K562 (cell line): ENCODE measurements at regions not wholly inside any gene's neighbourhood (a gene's known extent, or its start where the extent isn't known, plus 50 kb on each side); places are given as distances from the start of the nearest gene placed in this dataset.

ENCODE experiments used
- ATAC-seq: fragments of 200-7000 bp; cut with Tn5 transposase; 3 replicates; pipeline ENCODE4 v1.9.1; 2020; ENCODE audit warnings: moderate library complexity
- BruUV-seq: library from RNA; stranded (reverse); fragments of 400-500 nt; replicated peaks from 2 replicates; lab custom pipeline; 2021; lab: Mats Ljungman, UMichigan
- CTCF ChIA-PET: fragments of 300-600 bp; formaldehyde crosslinking; extraction: SDS; loops from one replicate; lab custom pipeline; 2021; ENCODE audit warnings: low intra/inter-chr PET ratio; lab: Yijun Ruan, JAX
- POLR2A ChIA-PET: fragments of 300-600, 350-650 bp; sonication (Branson Sonifier 250); formaldehyde crosslinking; extraction: SDS; loops from one replicate; lab custom pipeline; 2021; ENCODE audit warnings: antibody characterized with exemption, inconsistent platforms; lab: Yijun Ruan, JAX
- DNase-seq, 4 experiments: peaks; one replicate each; pipeline versions ENCODE4 v3.0.0 to v3.0.0-alpha.2; 2011 to 2018; ENCODE audit warnings: low spot score in 3 of 4, mixed read lengths in 3 of 4; ENCODE audit errors: extremely low read depth in 1 of 4
- FAIRE-seq: peaks from 2 replicates; lab custom pipeline; 2011; peaks lifted over from hg19 to GRCh38; lab: Jason Lieb, UNC
- H2AFZ ChIP-seq: 2 replicates; pipeline ENCODE4 v1.6.0; 2011; ENCODE audit warnings: low read depth, low read length, control low read depth, inconsistent platforms
- H3K27ac ChIP-seq: fragments of 200-600 bp; 3 replicates; pipeline ENCODE4 v1.8.0; 2011; ENCODE audit warnings: low read depth, mild to moderate bottlenecking, control low read depth, inconsistent platforms, low read length, moderate library complexity, mixed read lengths; ENCODE audit errors: extremely low read depth
- H3K27me3 ChIP-seq, 2 experiments: fragments of 300-600 bp in 1 of 2; 2 replicates in 1 of 2; 3 replicates in 1 of 2; pipeline versions ENCODE4 v1.6.0 to v1.8.0; 2011; ENCODE audit warnings: inconsistent platforms in 2 of 2, low read length in 2 of 2, mild to moderate bottlenecking in 1 of 2, mixed read lengths in 1 of 2, moderate library complexity in 1 of 2; ENCODE audit not compliant: control insufficient read depth in 2 of 2, insufficient read depth in 2 of 2
- H3K36me3 ChIP-seq: fragments of 300-600 bp; 3 replicates; pipeline ENCODE4 v1.8.0; 2011; ENCODE audit warnings: mild to moderate bottlenecking, low read length, inconsistent platforms; ENCODE audit not compliant: control insufficient read depth, insufficient read depth
- H3K4me1 ChIP-seq, 2 experiments: fragments of 200-600 bp in 1 of 2; replicated peaks in 1 of 2; 2 replicates in 1 of 2; 3 replicates in 1 of 2; pipeline versions ENCODE4 v1.5.1 to v1.8.0; 2011; ENCODE audit warnings: inconsistent platforms in 2 of 2, low read length in 2 of 2, mild to moderate bottlenecking in 1 of 2, mixed read lengths in 1 of 2, moderate library complexity in 1 of 2; ENCODE audit not compliant: control insufficient read depth in 2 of 2, insufficient read depth in 2 of 2
- H3K4me2 ChIP-seq: 2 replicates; pipeline ENCODE4 v1.6.1; 2011; ENCODE audit warnings: low read length, control low read depth, inconsistent platforms, mixed read lengths; ENCODE audit not compliant: insufficient read depth
- H3K4me3 ChIP-seq: fragments of 200-600 bp; sonication (generic), shearing (Covaris generic); 2 replicates; pipeline ENCODE4 v1.5.1; 2016; ENCODE audit warnings: control low read depth, inconsistent platforms
- H3K79me2 ChIP-seq: fragments of 200-600 bp; 3 replicates; pipeline ENCODE4 v1.8.0; 2011; ENCODE audit warnings: low read length, inconsistent platforms; ENCODE audit not compliant: control insufficient read depth, insufficient read depth
- H3K9ac ChIP-seq, 2 experiments: 2 replicates each; pipeline versions ENCODE4 v1.6.0 to v1.6.1; 2011; ENCODE audit warnings: low read depth in 2 of 2, low read length in 2 of 2, control low read depth in 1 of 2, inconsistent platforms in 1 of 2, mild to moderate bottlenecking in 1 of 2, mixed read lengths in 1 of 2; ENCODE audit not compliant: insufficient read depth in 1 of 2
- H3K9me1 ChIP-seq: one replicate; pipeline ENCODE4 v1.6.0; 2011; ENCODE audit warnings: inconsistent platforms, mild to moderate bottlenecking, low read length, moderate library complexity; ENCODE audit not compliant: control insufficient read depth, insufficient read depth
- H3K9me3 ChIP-seq: replicated peaks from 2 replicates; pipeline ENCODE4 v1.5.1; 2011; ENCODE audit warnings: low read depth, low read length, inconsistent platforms; ENCODE audit not compliant: control insufficient read depth, insufficient read depth
- H4K20me1 ChIP-seq: replicated peaks from 2 replicates; pipeline ENCODE4 v1.6.1; 2011; ENCODE audit warnings: low read length, inconsistent platforms, mixed read lengths; ENCODE audit not compliant: control insufficient read depth, insufficient read depth
- CHAMP1 ChIP-seq: fragments of 450-650 bp; IDR thresholded peaks from 2 replicates; pipeline ENCODE4 v1.6.1; 2016; ENCODE audit warnings: mild to moderate bottlenecking
- XRCC5 ChIP-seq: fragments of 200-400 bp; formaldehyde crosslinking; IDR thresholded peaks from 2 replicates; pipeline ENCODE4 v1.6.1; 2017; ENCODE audit warnings: low read depth, mild to moderate bottlenecking, low read length
- ZBTB17 ChIP-seq: fragments of 450-650 bp; formaldehyde crosslinking; IDR thresholded peaks from 2 replicates; pipeline ENCODE4 v1.4.0; 2020; ENCODE audit warnings: mild to moderate bottlenecking
- ZNF23 ChIP-seq: fragments of 250-450 bp; sonication (Bioruptor Pico); IDR thresholded peaks from 2 replicates; pipeline ENCODE4 v1.4.0; 2020; ENCODE audit warnings: mild to moderate bottlenecking
- WGBS: fragments of 100-300 bp; shearing (Covaris generic); methylation state at CpG from one replicate; pipeline ENCODE4 v1.1.6; 2016; ENCODE audit warnings: low coverage, mixed read lengths; ENCODE audit not compliant: insufficient coverage; ENCODE audit errors: missing lambda C conversion rate; 5-methylcytosine and 5-hydroxymethylcytosine counted together
- in situ Hi-C: fragments of 300-500 bp; cut with MboI; formaldehyde crosslinking; loops from 4 replicates; pipeline ENCODE4 v1.15.0; 2018; ENCODE audit warnings: inconsistent platforms, mixed read lengths
- intact Hi-C: fragments of 100-400 bp; cut with micrococcal nuclease; formaldehyde crosslinking; loops from 2 replicates; pipeline ENCODE4 v1.14.2; 2022

- CTCF ChIA-PET = no interaction called here
- no TSS peak for BruUV-seq
- POLR2A ChIA-PET = no interaction called here
Measured at GRCh38 chr6:91171754-91172462, 585.0 kb upstream of the MAP3K7 start.

More at GRCh38 chr6:91171754-91172462, 585.0 kb upstream of the MAP3K7 start:
- Histone ChIP-seq H3K9me3 (no peaks in the 10 kb centered on the region), H3K4me3 (no peak overlapping the region), H2AFZ (no peak overlapping the region), H3K9me1 (no peaks in the 10 kb centered on the region), H3K27ac (no peak overlapping the region), H4K20me1 (no peaks in the 10 kb centered on the region), H3K27me3 (no peaks in the 10 kb centered on the region), H3K9ac (no peak overlapping the region), H3K36me3 (no peaks in the 10 kb centered on the region), H3K79me2 (no peaks in the 10 kb centered on the region), H3K4me2 (no peak overlapping the region), H3K4me1 (no peaks in the 10 kb centered on the region)
- TF ChIP-seq ZNF23 = no peak
- no peak for TF ChIP-seq ZBTB17 (CRISPR knock-in tag)
- no peak for TF ChIP-seq XRCC5
- TF ChIP-seq CHAMP1 = no peak
- WGBS = 0% methylated on average over 5 of the region's 7 CpGs
- intact Hi-C loops (no loop called here), in situ Hi-C loops (no loop called here)
- DNase-seq = no peak
- no peak for FAIRE-seq
- no peak for ATAC-seq
